ENCODE measurements at regions not wholly inside any gene's neighbourhood (a gene's known extent, or its start where the extent isn't known, plus 50 kb on each side); places are given as distances from the start of the nearest gene placed in this dataset.

DNA sequence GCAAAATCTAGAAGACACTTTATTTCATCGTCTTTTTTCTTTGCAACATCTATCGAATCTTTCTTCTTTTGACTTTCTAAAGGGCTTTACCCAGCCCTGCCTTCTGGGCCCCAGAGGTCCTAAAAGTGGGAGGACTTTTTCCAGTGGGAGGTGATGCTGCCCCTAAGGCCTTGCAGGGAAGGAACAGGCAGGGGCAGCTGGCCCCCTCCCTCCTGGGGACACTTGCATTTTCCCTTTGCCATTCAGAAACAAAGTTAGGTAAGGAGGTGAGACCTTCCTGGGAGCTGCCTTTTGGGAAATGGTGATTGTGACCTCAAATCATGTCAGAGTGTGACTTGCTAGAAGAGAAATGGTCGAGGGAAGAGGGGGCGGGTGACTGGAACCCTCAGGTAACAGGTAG lies 132.7 kb downstream of the GLI2 start:
- no peaks in the 10 kb centered on the region for H3K9me3 ChIP-seq (ENCODE audit: control insufficient read depth, low read length)
- H3K4me1 ChIP-seq (ENCODE audit: control insufficient read depth, insufficient read depth, low read length) = peaks cover 22% of the 10 kb centered on the region
- H3K27me3 ChIP-seq (ENCODE audit: control insufficient read depth, insufficient read depth, low read length) = peaks cover 34% of the 10 kb centered on the region
- no peak overlapping the region for H3K9ac ChIP-seq (ENCODE audit: low read length)
- H3K36me3 ChIP-seq (ENCODE audit: control insufficient read depth, insufficient read depth, low read length) = no peaks in the 10 kb centered on the region
- H3K4me3 ChIP-seq (ENCODE audit: low read length) = no peak overlapping the region

DNA sequence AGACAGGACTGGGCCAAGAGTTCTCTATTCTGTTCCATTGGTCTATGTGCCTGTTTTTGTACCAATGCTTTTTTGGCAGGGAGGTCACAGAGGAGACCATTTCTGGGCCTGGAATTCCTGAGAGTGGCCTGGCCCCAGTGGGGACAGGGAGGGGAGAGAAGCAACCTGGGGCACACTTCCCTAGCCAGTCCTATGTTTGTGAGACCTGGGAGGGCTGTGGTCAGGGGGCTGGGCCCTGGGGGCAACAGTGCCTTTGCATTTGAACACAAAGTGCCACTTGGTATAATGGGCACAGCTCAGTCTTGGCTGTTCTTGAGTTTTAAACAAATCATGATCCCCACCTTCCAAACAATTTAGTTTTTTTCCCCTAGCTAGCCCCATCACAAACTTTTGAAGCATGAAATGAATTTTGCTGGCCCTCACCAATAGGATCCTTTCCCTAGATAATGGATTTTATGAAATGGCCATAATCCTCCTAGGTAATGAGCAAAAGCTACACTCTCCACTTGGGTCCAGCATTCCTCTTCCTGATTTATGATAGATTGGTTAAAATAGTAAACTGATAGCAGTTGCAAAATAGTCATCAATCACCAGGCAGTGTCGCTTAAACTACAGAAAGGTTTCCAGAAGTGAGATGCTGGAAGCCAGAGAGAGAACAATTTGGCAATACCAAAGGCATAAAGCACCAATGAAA lies 133.5 kb downstream of the GLI2 start:
- no peak overlapping the region for H3K9ac ChIP-seq (ENCODE audit: low read length)
- peaks cover 34% of the 10 kb centered on the region for H3K27me3 ChIP-seq (ENCODE audit: control insufficient read depth, insufficient read depth, low read length)
- no peak overlapping the region for H3K4me3 ChIP-seq (ENCODE audit: low read length)
- H3K36me3 ChIP-seq (ENCODE audit: control insufficient read depth, insufficient read depth, low read length) = no peaks in the 10 kb centered on the region
- no peaks in the 10 kb centered on the region for H3K9me3 ChIP-seq (ENCODE audit: control insufficient read depth, low read length)
- H3K4me1 ChIP-seq (ENCODE audit: control insufficient read depth, insufficient read depth, low read length) = peaks cover 14% of the 10 kb centered on the region

- H3K9ac ChIP-seq (ENCODE audit: low read length) = no peak overlapping the region
- no peak overlapping the region for H3K4me3 ChIP-seq (ENCODE audit: low read length)
- no peaks in the 10 kb centered on the region for H3K9me3 ChIP-seq (ENCODE audit: control insufficient read depth, low read length)
- peaks cover 12% of the 10 kb centered on the region for H3K4me1 ChIP-seq (ENCODE audit: control insufficient read depth, insufficient read depth, low read length)
- H3K27me3 ChIP-seq (ENCODE audit: control insufficient read depth, insufficient read depth, low read length) = peaks cover 34% of the 10 kb centered on the region
- H3K36me3 ChIP-seq (ENCODE audit: control insufficient read depth, insufficient read depth, low read length) = no peaks in the 10 kb centered on the region
Measured at GRCh38 chr2:120869730-120870466, 134.2 kb downstream of the GLI2 start.

DNA sequence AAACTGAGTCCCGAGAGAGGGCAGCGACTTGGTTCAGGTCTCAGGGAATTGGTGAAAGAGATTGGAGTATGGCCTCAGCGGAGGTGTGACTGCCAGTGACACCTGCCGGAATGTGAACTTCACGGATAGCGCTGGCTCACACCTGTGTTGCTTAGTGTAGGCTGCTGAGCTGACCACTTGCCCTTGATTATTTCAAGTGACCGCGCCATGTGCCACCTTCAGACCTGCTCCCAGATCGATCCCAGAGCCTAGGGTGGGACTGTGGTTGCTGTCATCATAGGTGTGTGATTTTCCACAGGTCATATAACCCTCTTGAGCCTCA lies 134.8 kb downstream of the GLI2 start:
- Histone ChIP-seq H3K27me3 (ENCODE audit: control insufficient read depth, insufficient read depth, low read length) (peaks cover 31% of the 10 kb centered on the region), H3K4me3 (ENCODE audit: low read length) (no peak overlapping the region), H3K4me1 (ENCODE audit: control insufficient read depth, insufficient read depth, low read length) (peaks cover 14% of the 10 kb centered on the region), H3K9ac (ENCODE audit: low read length) (no peak overlapping the region), H3K36me3 (ENCODE audit: control insufficient read depth, insufficient read depth, low read length) (no peaks in the 10 kb centered on the region), H3K9me3 (ENCODE audit: control insufficient read depth, low read length) (no peaks in the 10 kb centered on the region)

- H3K9ac ChIP-seq (ENCODE audit: low read length) = no peak overlapping the region
- peaks cover 28% of the 10 kb centered on the region for H3K27me3 ChIP-seq (ENCODE audit: control insufficient read depth, insufficient read depth, low read length)
- peaks cover 15% of the 10 kb centered on the region for H3K4me1 ChIP-seq (ENCODE audit: control insufficient read depth, insufficient read depth, low read length)
- no peak overlapping the region for H3K4me3 ChIP-seq (ENCODE audit: low read length)
- H3K9me3 ChIP-seq (ENCODE audit: control insufficient read depth, low read length) = no peaks in the 10 kb centered on the region
- no peaks in the 10 kb centered on the region for H3K36me3 ChIP-seq (ENCODE audit: control insufficient read depth, insufficient read depth, low read length)
Measured at GRCh38 chr2:120871016-120871635, 135.5 kb downstream of the GLI2 start.

- H3K4me3 ChIP-seq (ENCODE audit: low read length) = no peak overlapping the region
Measured at GRCh38 chr2:120871881-120872620, 136.4 kb downstream of the GLI2 start.

DNA sequence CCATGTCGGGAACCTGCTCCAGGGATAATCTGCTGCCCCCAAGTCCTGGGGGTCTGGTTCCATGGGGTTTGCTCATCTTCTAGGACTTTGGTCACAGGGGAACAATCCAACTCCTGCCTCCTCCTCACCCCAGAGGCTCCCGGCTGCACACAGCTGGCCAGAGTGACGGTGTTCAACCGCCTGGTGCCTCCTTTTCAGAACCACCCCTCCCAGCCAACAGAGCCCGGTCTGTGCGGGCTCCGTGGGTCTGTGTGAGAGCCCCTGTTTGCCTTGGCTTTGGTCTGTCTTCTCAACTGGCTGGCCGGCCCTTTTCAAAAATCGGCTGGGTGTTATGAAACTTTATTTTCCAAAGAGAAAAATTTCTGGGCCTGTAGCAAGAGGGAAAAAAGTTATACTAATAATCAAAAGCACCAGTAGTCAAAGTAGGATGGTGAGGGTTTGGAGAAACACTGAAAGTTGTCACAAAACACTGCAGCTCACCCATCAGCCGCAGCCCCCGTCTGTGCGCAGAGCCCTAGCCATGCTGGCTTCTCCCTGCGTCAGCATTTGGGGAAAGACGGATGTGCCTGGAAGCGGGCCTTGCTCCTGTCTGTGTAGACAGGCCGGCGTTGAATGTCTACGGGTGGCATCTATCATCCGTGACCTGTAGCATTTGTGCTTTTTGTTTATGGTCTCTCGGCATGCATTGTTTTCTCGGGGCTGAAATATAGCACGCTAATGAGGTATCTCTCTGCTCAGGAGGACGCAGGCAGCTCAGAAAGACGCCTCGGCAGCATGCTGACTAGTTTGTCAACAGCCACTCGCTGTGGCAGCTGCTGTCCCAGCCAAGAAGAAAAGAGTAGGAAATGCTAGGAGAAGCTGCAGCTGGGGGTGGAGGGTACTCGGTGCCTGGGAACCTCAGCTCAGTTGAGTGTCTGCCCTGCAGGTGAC lies 138.6 kb downstream of the GLI2 start:
- peaks cover 9% of the 10 kb centered on the region for H3K27me3 ChIP-seq (ENCODE audit: control insufficient read depth, insufficient read depth, low read length)
- H3K4me3 ChIP-seq (ENCODE audit: low read length) = no peak overlapping the region
- H3K4me1 ChIP-seq (ENCODE audit: control insufficient read depth, insufficient read depth, low read length) = peaks cover 6% of the 10 kb centered on the region
- no peaks in the 10 kb centered on the region for H3K9me3 ChIP-seq (ENCODE audit: control insufficient read depth, low read length)
- no peaks in the 10 kb centered on the region for H3K36me3 ChIP-seq (ENCODE audit: control insufficient read depth, insufficient read depth, low read length)
- no peak overlapping the region for H3K9ac ChIP-seq (ENCODE audit: low read length)

More at GRCh38 chr2:120871881-120872620, 136.4 kb downstream of the GLI2 start:
- Histone ChIP-seq H3K9me3 (ENCODE audit: control insufficient read depth, low read length) (no peaks in the 10 kb centered on the region), H3K4me1 (ENCODE audit: control insufficient read depth, insufficient read depth, low read length) (peaks cover 12% of the 10 kb centered on the region), H3K9ac (ENCODE audit: low read length) (no peak overlapping the region), H3K36me3 (ENCODE audit: control insufficient read depth, insufficient read depth, low read length) (no peaks in the 10 kb centered on the region), H3K27me3 (ENCODE audit: control insufficient read depth, insufficient read depth, low read length) (peaks cover 18% of the 10 kb centered on the region)

- Histone ChIP-seq H3K9ac (ENCODE audit: low read length) (no peak overlapping the region), H3K4me3 (ENCODE audit: low read length) (no peak overlapping the region), H3K4me1 (ENCODE audit: control insufficient read depth, insufficient read depth, low read length) (peaks cover 6% of the 10 kb centered on the region), H3K36me3 (ENCODE audit: control insufficient read depth, insufficient read depth, low read length) (no peaks in the 10 kb centered on the region), H3K9me3 (ENCODE audit: control insufficient read depth, low read length) (no peaks in the 10 kb centered on the region), H3K27me3 (ENCODE audit: control insufficient read depth, insufficient read depth, low read length) (peaks cover 10% of the 10 kb centered on the region)
Measured at GRCh38 chr2:120874888-120875275, 139.2 kb downstream of the GLI2 start.

- peaks cover 15% of the 10 kb centered on the region for H3K27me3 ChIP-seq (ENCODE audit: control insufficient read depth, insufficient read depth, low read length)
- no peaks in the 10 kb centered on the region for H3K9me3 ChIP-seq (ENCODE audit: control insufficient read depth, low read length)
- H3K36me3 ChIP-seq (ENCODE audit: control insufficient read depth, insufficient read depth, low read length) = no peaks in the 10 kb centered on the region
- no peak overlapping the region for H3K4me3 ChIP-seq (ENCODE audit: low read length)
- no peak overlapping the region for H3K9ac ChIP-seq (ENCODE audit: low read length)
- peaks cover 6% of the 10 kb centered on the region for H3K4me1 ChIP-seq (ENCODE audit: control insufficient read depth, insufficient read depth, low read length)
Measured at GRCh38 chr2:120875431-120875830, 139.8 kb downstream of the GLI2 start.

- no peak overlapping the region for H3K4me3 ChIP-seq (ENCODE audit: low read length)
- H3K27me3 ChIP-seq (ENCODE audit: control insufficient read depth, insufficient read depth, low read length) = peaks cover 21% of the 10 kb centered on the region
- no peaks in the 10 kb centered on the region for H3K36me3 ChIP-seq (ENCODE audit: control insufficient read depth, insufficient read depth, low read length)
- H3K9me3 ChIP-seq (ENCODE audit: control insufficient read depth, low read length) = no peaks in the 10 kb centered on the region
- no peak overlapping the region for H3K9ac ChIP-seq (ENCODE audit: low read length)
- H3K4me1 ChIP-seq (ENCODE audit: control insufficient read depth, insufficient read depth, low read length) = peaks cover 6% of the 10 kb centered on the region
Measured at GRCh38 chr2:120876526-120877280, 141.0 kb downstream of the GLI2 start.

GRCh38 chr2:120877409-120877808 lies 141.7 kb downstream of the GLI2 start:
- peaks cover 6% of the 10 kb centered on the region for H3K4me1 ChIP-seq (ENCODE audit: control insufficient read depth, insufficient read depth, low read length)
- H3K4me3 ChIP-seq (ENCODE audit: low read length) = no peak overlapping the region
- no peaks in the 10 kb centered on the region for H3K36me3 ChIP-seq (ENCODE audit: control insufficient read depth, insufficient read depth, low read length)
- H3K27me3 ChIP-seq (ENCODE audit: control insufficient read depth, insufficient read depth, low read length) = peaks cover 17% of the 10 kb centered on the region
- no peaks in the 10 kb centered on the region for H3K9me3 ChIP-seq (ENCODE audit: control insufficient read depth, low read length)
- no peak overlapping the region for H3K9ac ChIP-seq (ENCODE audit: low read length)

All from mucosa of stomach (tissue), 1 donor.